Fibroblast of skin of left quadriceps (primary cell): ENCODE measurements at regions not wholly inside any gene's neighbourhood (a gene's known extent, or its start where the extent isn't known, plus 50 kb on each side); places are given as distances from the start of the nearest gene placed in this dataset.
A peak's percentile ranks its signal among the peaks of the same experiment; 100 is the strongest.
"Not testable (repeated sequence)": the region's sequence is repeated elsewhere in the genome, so short reads cannot be mapped to it uniquely, and the experiment has no call there.

ENCODE experiments used
- DNase-seq, 2 experiments: peaks; one replicate each; pipeline ENCODE4 v3.0.0-alpha.2; 2013; ENCODE audit warnings: low read depth in 2 of 2

- DNase-seq, result not testable (repeated sequence)
Observed at GRCh38 chr7:116373229-116373628, 126.3 kb upstream of the CAV2 start.

DNA sequence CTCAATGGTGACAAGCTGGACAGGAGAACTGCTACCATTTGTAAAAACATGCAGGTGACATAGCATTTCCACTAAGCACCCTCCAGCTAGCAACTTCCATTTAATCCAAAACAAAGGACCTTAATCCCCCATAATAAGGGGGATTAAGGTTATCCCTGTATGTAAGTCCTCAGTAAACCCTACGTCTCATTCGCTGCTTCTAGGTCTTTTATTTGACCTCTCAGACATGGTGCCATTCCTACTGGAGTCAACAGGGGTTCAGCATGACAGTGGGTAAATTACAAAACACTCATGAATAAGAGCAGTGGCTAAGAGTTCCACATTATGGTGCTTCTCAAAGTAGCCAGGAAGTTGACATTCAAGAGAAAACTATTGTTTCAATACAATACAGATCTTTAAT lies 121.8 kb upstream of the CAV2 start:
- DNase-seq, result no peak

DNA sequence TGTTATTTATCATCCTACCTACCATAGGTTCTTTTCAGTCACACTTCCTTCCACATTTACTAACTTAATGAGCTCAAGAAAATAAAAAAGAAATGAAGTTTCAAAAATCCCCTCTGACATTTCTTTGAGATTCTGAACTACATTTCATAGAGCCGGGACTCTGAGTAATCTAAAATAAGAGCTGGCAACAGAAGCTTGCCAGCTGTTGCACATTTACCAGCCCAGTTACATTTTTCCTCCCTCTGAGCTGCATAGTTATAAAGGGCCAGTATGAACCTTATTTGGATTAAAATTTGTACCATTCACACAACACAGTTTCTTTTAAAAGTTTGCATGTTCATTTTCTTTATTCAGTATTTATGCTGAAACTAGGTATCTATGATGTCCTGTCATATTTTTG lies 119.5 kb upstream of the CAV2 start:
- DNase-seq, result no peak

- DNase-seq, result no peak
Observed at GRCh38 chr7:116382375-116382774, 117.2 kb upstream of the CAV2 start.

DNA sequence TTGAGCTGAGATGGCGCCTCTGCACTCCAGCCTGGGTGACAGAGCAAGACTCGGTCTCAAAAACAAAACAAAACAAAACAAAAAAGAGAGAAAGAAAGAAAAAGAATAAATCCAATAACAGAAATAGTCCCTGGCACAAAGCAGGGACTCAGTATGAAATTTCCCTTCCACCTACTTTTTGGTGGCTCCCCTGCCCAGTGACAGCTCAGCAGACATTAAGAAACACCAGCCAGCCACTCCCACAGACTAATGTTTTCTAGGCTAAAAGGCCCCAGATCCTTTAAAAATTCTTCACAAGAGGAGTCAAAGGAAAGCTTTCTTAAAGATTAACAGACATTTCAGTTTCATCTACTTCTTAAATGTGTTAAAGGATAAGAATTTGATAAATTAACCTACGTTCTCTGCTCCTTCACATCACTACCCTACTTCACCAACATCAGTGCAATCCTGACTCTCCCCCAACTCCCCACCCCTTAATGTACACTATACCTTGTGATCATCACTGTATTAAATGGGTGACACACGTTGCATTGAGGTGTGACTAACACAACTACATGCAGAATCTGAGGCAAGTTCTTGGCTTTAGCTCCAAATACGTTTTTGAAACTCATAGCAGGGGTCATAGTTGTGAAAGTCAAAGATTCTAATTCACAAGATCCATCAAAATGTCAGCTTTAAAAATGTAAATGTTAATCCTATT lies 114.5 kb upstream of the CAV2 start:
- DNase-seq, result no peak

GRCh38 chr7:116386674-116387073 lies 112.9 kb upstream of the CAV2 start:
- DNase-seq, result no peak

DNA sequence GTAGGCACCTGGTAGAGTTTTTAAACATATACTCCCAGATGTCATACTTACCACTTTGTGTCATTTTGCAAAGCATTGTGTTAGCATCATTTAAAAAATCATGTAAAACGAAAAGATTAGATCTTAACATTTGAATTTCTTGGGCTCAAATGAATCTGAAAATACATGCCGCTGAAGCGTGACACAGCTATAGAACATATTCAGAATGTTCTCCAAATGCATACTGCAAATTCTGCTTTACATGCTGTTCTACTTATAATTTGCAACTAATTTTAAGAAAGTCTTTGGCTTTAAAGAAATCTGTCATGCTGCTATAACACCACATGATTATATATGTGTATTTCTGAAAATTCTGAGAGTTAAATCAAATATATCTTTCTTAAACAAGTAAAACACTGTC lies 109.2 kb upstream of the CAV2 start:
- no peak for DNase-seq

GRCh38 chr7:116392806-116393205 lies 106.7 kb upstream of the CAV2 start:
- no peak for DNase-seq

DNA sequence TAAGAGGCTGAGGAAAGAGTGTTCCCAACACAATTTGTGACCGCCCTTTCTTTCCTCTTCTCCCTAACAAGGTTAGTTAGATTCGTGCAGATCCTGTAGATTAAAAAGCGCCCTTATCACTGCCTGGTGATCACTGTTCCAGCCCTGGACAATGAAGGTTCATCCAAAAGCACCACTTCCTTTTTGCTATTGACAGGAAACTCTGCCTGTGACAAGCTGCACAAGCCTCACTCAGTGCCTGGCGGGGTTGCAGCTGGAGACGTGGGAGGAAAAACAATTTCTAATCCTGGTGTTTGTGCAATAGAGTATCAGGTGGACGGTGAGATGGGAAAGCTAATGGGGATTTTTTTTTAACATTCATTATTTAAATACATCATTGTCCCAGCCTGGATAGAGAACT lies 105.9 kb upstream of the CAV2 start:
- DNase-seq, result no peak

- no peak for DNase-seq
Observed at GRCh38 chr7:116394106-116394505, 105.4 kb upstream of the CAV2 start.

DNA sequence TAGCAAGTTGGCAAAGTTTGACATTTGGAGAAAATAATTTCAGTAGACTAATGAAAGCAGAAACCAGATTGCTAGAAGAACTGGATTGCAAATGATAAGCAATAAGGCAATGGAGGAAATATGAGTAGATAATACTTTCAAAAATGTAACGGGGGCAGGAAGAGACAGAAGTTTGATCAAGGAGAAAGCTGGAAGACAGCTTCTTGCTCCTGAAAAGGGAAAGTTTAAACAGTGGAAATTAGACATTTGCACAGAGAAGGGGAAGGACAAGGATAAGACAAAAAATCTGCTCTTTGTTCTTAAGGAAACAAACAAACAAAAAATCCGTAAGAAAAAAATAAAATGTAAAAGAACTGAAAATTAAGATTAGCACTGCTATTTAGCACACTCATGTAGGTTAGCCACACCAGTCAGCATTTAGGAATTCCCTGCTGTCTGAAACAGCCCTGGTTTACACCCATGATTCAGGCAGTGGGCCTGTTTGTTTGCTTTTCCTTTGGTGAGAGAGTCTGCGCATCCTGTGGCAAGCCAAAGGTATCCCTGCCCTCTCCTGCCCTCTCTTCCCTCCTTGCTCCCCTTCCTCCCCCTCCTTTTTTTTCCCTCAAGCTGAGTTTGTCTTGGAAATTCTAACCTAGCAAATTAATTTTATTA lies 104.3 kb upstream of the CAV2 start:
- peak; percentile 58 to 62 for DNase-seq

DNA sequence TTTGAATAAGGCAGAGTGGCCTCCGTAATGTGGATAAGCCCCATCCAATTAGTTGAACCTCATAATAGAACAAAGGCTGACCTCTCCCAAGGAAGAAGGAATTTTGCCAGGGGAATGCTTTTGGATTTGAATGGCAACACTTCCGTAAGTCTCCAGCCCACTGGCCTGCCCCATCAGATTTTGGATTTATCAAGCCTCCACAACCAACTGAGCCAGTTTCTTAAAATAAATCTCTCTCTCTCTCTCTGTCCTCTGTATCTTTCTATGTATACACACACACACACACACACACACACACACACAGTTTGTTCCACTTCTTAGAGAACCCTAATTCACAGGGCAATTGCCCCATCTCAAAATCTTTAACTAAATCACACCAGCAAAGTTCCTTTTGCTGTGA lies 100.9 kb upstream of the CAV2 start:
- DNase-seq, result no peak

- DNase-seq, result peak; percentile 72
Observed at GRCh38 chr7:116399819-116400218, 99.7 kb upstream of the CAV2 start.

GRCh38 chr7:116400522-116400921 lies 99.0 kb upstream of the CAV2 start:
- DNase-seq, result no peak

DNA sequence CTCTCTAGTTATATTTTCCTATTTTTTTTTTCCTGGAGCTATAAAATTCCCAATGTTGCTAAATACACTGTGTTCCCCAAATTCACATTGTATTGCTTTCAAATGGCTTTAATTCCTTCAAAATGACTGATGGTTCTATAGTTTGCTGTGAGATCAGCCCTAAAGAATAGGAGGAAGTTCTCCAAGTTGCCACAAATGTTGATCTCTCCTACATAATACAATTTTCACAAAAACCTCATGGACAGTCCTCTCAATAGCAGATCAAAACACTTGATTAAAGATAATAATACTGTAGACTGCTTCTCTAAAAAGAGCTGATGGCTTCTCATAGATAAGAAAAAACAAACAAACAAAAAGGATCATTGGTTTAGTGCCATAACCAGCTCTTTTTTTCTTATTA lies 97.8 kb upstream of the CAV2 start:
- DNase-seq, result no peak

DNA sequence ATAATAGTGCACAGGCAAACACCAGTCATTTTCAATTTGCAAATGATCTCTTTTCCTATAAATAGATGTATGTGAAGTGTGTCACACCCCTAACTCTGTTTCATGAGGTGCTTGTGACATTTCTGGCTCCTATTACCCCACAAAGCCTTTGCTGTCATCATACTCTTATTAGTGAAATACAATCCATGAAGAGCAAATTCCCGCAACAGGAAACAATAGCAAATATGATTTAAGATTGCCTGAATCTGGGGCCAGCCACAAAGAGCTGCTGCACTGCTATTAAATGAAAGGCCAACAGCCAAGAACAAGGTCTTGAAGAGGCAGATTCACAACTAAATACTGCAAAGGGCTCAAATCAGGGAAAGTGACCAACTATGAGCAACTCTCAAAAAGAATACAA lies 96.3 kb upstream of the CAV2 start:
- DNase-seq, result peak; percentile 70 to 75

DNA sequence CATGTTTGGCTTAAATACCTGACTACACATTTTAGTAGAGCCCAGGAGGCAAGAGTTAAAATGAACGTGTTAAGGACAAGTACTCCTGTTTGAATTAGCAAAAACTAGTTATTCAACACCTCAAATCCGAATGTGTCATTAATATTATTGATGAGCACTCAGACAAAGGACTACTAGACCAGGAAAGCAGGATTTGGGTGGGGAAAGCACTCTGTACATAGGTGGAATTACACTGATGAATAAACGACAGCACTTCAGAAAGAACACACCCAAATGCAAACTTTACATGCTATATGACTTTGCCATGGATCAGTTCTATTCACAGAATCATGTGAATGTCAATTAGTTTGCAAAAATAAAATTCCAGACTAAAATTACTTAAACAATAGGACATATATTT lies 95.1 kb upstream of the CAV2 start:
- DNase-seq, result no peak

- no peak for DNase-seq
Observed at GRCh38 chr7:116405810-116406209, 93.7 kb upstream of the CAV2 start.

GRCh38 chr7:116407165-116407564 lies 92.4 kb upstream of the CAV2 start:
- no peak for DNase-seq

DNA sequence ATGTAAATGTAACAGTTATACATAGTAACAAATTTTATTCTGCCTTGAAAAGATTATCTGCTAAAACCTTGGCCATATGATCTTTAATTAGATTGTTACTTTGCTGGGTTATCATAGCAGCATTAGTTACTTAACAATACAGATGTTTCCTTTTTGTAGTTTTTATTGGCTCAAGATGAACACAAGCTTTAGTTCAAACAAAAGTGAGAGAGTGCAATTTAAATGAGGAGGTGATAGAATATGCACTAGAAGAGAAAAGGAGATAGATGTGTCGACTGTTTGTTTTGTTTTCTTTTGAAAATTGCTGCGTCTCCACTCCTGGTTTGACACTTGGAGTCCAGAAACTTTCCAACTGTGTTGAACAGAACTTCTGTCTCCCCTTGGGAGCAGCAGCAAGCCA lies 91.4 kb upstream of the CAV2 start:
- DNase-seq, result no peak

DNA sequence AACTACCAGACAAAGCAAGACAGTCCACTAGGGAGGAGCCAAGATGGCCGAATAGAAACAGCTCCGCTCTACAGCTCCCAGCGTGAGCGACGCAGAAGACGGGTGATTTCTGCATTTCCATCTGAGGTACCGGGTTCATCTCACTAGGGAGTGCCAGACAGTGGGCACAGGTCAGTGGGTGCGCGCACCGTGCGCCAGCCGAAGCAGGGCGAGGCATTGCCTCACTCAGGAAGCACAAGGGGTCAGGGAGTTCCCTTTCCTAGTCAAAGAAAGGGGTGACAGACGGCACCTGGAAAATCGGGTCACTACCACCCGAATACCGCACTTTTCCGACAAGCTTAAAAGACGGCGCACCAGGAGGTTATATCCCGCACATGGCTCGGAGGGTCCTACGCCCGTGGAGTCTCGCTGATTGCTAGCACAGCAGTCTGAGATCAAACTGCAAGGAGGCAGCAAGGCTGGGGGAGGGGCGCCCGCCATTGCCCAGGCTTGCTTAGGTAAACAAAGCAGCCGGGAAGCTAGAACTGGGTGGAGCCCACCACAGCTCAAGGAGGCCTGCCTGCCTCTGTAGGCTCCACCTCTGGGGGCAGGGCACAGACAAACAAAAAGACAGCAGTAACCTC lies 90.6 kb upstream of the CAV2 start:
- DNase-seq, result not testable (repeated sequence)

GRCh38 chr7:116410694-116411093 lies 88.8 kb upstream of the CAV2 start:
- not testable (repeated sequence) for DNase-seq

DNA sequence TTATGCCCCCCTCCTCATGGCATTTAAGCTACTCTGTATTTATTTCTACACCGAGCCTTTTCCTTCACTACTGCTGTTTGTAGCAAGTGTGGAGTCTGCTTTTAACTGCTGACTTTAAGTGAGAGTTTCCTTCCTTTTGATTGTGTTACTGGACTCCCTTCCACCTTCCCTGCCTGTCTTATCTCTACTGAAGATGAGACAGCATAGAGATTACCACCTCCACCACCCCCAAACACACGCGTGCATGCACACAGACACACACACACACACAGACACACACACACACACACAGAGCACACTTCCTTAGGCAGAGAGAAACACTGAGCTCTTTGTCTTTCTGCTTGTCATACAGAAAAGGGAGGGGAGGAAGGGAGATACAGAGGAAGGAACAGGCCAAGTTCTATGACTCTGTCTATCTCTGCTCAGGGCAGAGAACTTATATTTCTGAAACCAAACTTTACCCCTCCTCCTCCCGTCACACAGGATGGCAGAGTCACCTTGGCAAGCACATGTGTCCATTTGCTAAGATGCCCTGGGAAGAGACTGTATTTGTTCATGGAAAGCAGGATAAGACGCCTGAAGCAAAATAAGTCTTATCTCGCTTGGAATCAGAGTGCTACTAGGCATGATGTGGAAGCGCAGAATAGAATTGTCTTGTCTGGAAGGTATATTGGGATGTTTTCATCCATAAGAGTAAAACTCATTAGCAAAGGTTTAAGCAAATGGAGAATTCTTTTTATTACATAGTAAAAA lies 81.8 kb upstream of the CAV2 start:
- no peak for DNase-seq
